Nephron progenitor cell (in vitro differentiated cells): ENCODE measurements at regions not wholly inside any gene's neighbourhood (a gene's known extent, or its start where the extent isn't known, plus 50 kb on each side); places are given as distances from the start of the nearest gene placed in this dataset.
A peak's percentile ranks its signal among the peaks of the same experiment; 100 is the strongest.

ENCODE experiments used
- DNase-seq: peaks from one replicate; pipeline ENCODE4 v3.0.0; 2021
- H3K27ac Mint-ChIP-seq: 2 replicates; pipeline ENCODE4 v1.8.0; 2021; ENCODE audit warnings: mild to moderate bottlenecking, moderate library complexity, mixed read lengths
- H3K27me3 Mint-ChIP-seq: 2 replicates; pipeline ENCODE4 v1.8.0; 2021; ENCODE audit warnings: mild to moderate bottlenecking, low read depth, mixed read lengths; ENCODE audit not compliant: poor library complexity
- H3K36me3 Mint-ChIP-seq: 2 replicates; pipeline ENCODE4 v1.8.0; 2021; ENCODE audit warnings: low read depth, mixed read lengths
- H3K4me1 Mint-ChIP-seq: 2 replicates; pipeline ENCODE4 v1.8.0; 2021; ENCODE audit warnings: mixed read lengths
- H3K4me3 Mint-ChIP-seq: 2 replicates; pipeline ENCODE4 v1.8.0; 2021; ENCODE audit warnings: mild to moderate bottlenecking, moderate library complexity, mixed read lengths
- H3K9me3 Mint-ChIP-seq: 2 replicates; pipeline ENCODE4 v1.8.0; 2021; ENCODE audit warnings: mild to moderate bottlenecking, moderate library complexity, mixed read lengths
- TF ChIP-seq, protein P1 (sequence below): fragments of 200-600 bp; sonication (generic); IDR thresholded peaks from 2 replicates; pipeline ENCODE4 v1.5.0; 2021; ENCODE audit warnings: antibody characterized with exemption

DNA sequence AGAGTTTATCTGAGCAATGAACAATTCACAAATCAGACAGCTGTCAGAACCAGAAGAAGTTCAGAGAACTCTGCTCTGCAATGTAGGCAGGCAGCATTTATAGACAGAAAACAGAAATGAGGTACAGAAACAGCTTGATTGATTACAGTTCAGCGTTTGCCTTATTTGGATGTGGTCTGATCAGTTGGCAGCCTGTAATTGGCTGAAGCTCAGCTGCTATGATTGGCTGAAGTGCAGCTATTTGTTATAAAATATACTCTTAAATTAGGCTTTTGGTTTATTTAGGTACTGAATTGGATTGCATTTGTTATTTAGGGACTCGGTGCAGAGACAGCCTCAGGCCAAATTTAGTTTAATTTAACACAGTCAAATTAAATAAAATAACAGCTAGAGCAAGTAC lies 85.8 kb upstream of the JAZF1 start:
- no peak for DNase-seq
- Mint-ChIP-seq H3K4me1 (no peaks in the 10 kb centered on the region), H3K27ac (no peak overlapping the region), H3K4me3 (no peak overlapping the region), H3K36me3 (no peaks in the 10 kb centered on the region), H3K9me3 (no peaks in the 10 kb centered on the region), H3K27me3 (no peaks in the 10 kb centered on the region)
- TF ChIP-seq, protein P1, sequence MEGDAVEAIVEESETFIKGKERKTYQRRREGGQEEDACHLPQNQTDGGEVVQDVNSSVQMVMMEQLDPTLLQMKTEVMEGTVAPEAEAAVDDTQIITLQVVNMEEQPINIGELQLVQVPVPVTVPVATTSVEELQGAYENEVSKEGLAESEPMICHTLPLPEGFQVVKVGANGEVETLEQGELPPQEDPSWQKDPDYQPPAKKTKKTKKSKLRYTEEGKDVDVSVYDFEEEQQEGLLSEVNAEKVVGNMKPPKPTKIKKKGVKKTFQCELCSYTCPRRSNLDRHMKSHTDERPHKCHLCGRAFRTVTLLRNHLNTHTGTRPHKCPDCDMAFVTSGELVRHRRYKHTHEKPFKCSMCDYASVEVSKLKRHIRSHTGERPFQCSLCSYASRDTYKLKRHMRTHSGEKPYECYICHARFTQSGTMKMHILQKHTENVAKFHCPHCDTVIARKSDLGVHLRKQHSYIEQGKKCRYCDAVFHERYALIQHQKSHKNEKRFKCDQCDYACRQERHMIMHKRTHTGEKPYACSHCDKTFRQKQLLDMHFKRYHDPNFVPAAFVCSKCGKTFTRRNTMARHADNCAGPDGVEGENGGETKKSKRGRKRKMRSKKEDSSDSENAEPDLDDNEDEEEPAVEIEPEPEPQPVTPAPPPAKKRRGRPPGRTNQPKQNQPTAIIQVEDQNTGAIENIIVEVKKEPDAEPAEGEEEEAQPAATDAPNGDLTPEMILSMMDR, result no peak

DNA sequence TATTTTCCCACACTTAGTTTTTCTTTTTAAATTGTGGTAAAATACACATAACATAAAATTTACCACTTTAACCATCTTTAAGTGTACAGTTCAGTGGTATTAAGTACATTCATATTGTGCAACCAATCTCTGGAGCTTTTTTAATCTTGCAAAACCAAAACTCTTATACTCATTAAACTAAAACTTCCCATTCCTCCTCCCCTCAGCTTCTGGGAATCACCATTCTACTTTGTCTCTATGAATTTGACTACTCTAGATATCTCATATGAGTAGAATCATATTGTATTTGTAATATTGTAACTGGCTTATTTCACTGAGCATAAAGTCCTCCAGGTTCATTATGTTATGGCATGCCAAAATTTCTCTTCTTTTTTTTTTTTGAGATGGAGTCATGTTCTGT lies 86.4 kb upstream of the JAZF1 start:
- no peaks in the 10 kb centered on the region for H3K27me3 Mint-ChIP-seq
- no peaks in the 10 kb centered on the region for H3K9me3 Mint-ChIP-seq
- no peaks in the 10 kb centered on the region for H3K36me3 Mint-ChIP-seq
- H3K27ac Mint-ChIP-seq, result no peak overlapping the region
- TF ChIP-seq, protein P1, result no peak
- H3K4me3 Mint-ChIP-seq, result no peak overlapping the region
- H3K4me1 Mint-ChIP-seq, result no peaks in the 10 kb centered on the region
- DNase-seq, result no peak

DNA sequence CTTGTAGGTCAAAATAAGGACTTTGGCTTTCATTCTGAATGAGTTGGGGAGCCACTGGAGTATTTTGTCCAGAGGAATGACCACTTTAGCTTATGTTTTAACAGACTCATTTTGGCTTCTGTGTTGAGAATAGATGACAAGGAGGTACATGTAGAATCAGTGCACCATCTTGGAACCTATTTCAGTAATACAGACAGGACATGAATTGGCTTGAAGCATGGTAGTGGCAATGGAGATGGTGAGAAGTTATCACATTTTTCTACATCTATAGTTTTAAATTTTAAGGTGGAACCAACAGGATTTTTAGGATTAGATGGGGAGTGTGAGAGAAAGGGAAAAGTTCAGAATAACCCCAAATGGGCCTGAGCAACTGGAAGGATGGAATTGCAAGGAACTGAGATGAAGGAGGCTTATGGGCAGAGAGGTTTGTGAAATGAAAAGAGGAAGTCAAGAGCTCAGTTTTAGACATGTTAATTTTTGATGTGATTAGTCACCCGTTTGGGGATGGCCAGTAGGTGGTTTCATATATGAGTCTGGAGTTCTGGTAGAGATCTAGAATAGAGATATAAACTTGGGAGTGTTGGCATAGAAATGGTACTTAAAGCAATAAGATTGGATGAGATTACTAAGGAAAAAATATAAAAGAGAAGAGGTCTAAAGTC lies 89.2 kb upstream of the JAZF1 start:
- Mint-ChIP-seq H3K36me3 (peaks cover 4% of the 10 kb centered on the region), H3K4me3 (no peak overlapping the region), H3K9me3 (peaks cover 4% of the 10 kb centered on the region), H3K27ac (no peak overlapping the region), H3K4me1 (peaks cover 5% of the 10 kb centered on the region), H3K27me3 (no peaks in the 10 kb centered on the region)
- no peak for DNase-seq
- TF ChIP-seq, protein P1, result no peak

DNA sequence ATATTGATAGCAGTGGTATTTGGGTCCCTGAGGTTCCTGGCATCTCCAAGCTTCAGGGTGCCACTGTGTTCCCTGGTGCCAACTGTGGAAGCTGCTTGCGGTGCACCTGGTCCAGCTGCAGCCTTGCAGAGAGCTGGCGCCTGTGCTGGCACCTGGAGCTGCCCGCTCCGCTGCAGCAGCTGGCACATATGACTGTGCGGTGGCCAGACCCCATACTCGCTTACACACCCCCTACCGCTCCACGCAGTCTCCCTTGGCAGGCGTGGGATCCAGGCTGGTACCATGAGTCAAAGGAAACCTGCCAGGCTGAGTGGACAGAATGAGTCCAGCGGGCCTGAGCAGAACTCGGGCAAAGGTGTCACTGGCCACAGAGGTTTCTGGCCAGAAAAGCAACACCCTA lies 89.9 kb upstream of the JAZF1 start:
- Mint-ChIP-seq H3K9me3 (peaks cover 4% of the 10 kb centered on the region), H3K27ac (no peak overlapping the region), H3K27me3 (no peaks in the 10 kb centered on the region), H3K4me1 (peaks cover 5% of the 10 kb centered on the region), H3K4me3 (no peak overlapping the region), H3K36me3 (peaks cover 4% of the 10 kb centered on the region)
- no peak for DNase-seq
- TF ChIP-seq, protein P1, result no peak

DNA sequence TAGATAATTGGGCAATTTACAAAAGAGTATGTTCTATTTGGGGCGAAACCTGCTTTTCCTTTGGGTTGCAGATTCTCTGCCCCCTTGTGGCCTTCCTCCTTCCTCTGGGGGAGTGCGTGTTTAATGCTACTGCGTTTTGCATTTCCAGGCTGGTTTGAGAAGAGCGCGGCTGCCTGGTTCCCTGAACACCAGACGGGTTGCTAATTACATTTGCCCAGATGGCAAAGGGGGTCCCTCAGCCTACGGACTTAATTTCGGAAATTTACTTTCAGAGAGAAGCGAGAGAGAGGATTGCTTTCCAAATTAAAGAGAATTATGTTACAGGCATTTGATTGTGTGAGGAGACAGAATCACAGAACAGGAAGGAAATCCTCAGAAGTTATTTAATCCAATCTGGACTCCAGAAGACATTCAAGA lies 91.9 kb upstream of the JAZF1 start:
- H3K36me3 Mint-ChIP-seq, result peaks cover 4% of the 10 kb centered on the region

More for the DNA sequence above, 91.9 kb upstream of the JAZF1 start:
- peak overlapping the region; percentile 61 for H3K4me3 Mint-ChIP-seq
- peak; percentile 48 for DNase-seq
- no peak overlapping the region for H3K27ac Mint-ChIP-seq
- H3K4me1 Mint-ChIP-seq, result peaks cover 5% of the 10 kb centered on the region
- no peaks in the 10 kb centered on the region for H3K27me3 Mint-ChIP-seq
- TF ChIP-seq, protein P1, result peak; percentile 67
- H3K9me3 Mint-ChIP-seq, result peaks cover 4% of the 10 kb centered on the region
